ENCODE measurements at regions not wholly inside any gene's neighbourhood (a gene's known extent, or its start where the extent isn't known, plus 50 kb on each side); places are given as distances from the start of the nearest gene placed in this dataset.
"Not testable (repeated sequence)": the region's sequence is repeated elsewhere in the genome, so short reads cannot be mapped to it uniquely, and the experiment has no call there.

DNA sequence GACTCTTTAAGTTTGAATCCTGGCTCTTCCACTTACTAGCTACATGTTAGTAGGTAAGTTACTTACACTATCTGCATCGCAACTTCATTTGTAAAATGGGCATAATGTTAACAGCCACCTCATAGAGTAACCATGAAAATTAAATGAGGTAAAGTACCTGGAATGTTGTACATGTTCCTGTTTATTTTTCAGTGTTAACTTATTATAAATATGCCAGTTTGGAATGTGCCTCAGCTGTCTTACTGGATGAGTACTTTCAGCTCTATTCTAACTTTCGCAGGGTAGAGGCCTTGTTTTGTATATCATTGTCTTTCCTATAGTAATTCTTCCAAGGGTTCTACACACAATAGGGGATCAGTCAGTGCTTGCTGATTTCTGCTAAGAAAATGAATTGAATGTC lies 167.4 kb downstream of the DUSP10 start:
- DNase-seq (ENCODE audit: low read depth in 2 of 2) = no peak

DNA sequence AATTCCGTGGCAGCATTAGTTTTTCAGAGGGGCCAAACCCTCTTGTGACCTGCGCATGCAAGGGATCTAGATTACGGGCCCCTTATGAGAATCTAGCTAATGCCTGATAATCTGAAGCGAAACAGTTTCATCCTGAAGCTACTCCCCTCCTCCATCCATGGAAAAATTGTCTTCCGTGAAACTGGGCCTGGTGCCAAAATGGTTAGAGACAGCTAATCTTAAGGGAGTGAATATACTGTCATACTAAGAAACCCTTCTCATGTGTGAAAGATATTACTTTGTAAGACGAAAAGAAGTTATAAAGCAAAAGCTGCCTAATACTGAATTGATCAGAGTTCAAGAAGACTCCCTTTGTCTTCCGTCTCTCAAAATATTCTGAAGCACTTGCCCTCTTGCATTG lies 166.3 kb downstream of the DUSP10 start:
- no peak for DNase-seq (ENCODE audit: low read depth in 2 of 2)

DNA sequence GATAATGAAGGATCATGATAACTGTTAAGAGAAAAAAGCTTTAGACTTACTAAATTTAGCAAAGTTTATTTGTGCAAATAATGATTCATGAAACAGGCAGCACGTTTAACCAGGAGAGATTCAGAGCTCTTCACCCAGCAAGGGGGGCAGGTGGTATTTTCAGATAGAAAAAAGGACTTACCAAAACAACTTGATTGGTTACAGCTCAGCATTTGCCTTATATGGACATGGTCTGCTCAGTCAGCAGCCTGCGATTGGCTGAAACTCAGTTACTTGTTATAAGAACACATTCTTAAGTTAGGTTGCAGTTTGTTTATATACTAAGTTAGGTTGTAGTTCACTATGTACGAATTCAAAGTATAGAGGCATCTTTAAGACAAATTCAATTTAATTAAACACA lies 165.6 kb downstream of the DUSP10 start:
- DNase-seq (ENCODE audit: low read depth in 2 of 2) = no peak

DNA sequence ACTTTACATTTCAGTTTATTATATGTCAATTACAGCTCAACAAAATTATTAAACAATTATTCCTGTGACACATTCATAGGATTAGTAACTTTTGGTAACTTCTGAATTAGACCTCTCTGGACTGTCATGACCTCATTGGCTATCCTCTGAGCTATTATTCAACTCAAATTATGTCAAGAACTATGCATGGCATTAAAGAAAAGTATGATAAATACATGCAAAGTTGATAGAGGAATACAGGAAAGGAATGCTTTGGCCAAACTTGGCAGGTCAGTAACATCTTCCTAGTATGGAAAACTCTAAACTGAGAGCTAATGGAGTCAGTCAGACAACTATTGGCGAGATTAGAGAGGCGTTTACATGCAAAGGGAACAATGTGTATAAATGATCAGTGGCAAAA lies 158.4 kb downstream of the DUSP10 start:
- no peak for DNase-seq (ENCODE audit: low read depth in 2 of 2)

DNA sequence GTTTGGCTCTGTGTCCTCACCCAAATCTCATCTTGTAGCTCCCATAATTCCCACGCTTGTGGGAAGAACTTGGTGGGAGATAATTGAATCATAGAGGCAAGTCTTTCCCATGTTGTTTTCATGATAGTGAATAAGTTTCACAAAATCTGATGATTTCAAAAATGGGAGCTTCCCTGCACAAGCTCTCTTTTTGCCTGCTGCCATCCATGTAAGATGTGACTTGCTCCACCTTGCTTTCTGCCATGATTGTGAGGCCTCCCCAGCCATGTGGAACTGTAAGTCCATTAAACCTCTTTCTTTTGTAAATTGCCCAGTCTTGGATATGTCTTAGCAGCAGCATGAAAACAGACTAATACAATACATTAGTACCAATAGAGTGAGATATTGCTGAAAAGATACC lies 154.9 kb downstream of the DUSP10 start:
- DNase-seq (ENCODE audit: low read depth in 2 of 2) = not testable (repeated sequence)

DNA sequence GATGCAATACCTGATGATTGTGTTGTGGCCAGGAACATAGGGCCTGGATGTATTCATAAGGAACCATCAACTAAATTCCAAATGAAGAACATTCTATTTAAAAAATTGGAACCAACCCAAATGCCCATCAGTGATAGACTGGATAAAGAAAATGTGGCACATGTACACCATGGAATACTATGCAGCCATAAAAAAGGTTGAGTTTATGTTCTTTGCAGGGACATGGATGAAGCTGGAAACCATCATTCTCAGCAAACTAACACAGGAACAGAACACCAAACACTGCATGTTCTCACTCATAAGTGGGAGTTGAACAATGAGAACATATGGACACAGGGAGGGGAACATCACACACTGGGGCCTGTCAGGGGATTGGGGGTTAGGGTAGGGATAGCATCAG lies 150.6 kb downstream of the DUSP10 start:
- DNase-seq (ENCODE audit: low read depth in 2 of 2) = not testable (repeated sequence)

DNA sequence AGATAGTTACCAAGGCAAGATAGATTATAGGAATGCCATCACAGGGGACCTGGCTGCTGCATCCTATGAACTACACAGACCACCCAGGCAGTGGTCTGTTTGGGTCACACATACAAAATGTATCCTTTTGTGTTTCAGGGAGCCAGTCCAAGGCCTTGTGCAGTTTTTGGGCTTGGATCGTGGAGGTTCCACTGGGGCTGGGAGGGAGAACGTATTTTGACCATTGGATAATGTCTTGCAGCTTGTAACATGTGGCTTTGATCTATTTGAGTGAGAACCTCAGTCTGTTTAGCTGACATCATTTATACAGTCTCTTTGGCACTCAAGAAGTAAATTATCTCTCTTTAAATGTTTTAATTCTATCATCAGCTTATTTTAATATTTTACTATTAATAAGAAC lies 147.3 kb downstream of the DUSP10 start:
- DNase-seq (ENCODE audit: low read depth in 2 of 2) = no peak

DNA sequence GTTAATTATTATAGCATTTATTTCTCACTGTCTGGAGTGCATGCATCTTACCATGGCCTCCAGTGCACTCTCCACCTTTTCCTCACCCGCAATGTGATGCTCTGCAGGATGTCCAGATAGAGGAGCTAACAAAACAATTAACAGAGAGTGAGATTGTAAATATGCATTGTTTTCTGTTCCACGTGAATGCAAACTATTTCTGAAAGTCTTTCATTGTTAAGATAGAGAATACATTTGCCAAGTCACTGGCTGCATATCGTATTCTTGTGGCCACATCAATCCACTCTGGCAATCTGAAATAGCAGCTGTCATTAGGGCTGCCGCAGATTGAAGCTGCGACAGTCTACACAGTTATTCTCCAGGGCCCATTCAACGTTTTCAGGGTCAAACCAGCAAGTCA lies 143.8 kb downstream of the DUSP10 start:
- DNase-seq (ENCODE audit: low read depth in 2 of 2) = no peak

DNA sequence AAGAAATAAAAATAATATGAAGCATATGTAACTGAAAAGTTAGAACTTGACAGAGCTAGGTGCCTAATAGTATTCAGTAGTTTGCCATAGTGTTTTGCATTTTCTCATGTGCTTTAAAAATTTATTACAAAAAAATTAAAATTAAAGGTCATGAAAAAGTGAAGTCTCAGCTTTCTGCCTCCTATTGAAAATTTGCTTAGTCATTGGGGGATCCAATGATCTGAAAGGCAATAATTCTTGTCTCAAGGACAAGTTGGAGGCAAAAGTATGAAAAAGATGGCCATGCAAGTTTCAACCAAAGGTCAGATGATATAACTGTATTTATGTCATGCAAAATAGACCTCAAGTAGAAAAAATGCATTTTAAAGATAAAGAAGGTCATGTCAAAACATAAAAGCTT lies 140.7 kb downstream of the DUSP10 start:
- DNase-seq (ENCODE audit: low read depth in 2 of 2) = no peak

DNA sequence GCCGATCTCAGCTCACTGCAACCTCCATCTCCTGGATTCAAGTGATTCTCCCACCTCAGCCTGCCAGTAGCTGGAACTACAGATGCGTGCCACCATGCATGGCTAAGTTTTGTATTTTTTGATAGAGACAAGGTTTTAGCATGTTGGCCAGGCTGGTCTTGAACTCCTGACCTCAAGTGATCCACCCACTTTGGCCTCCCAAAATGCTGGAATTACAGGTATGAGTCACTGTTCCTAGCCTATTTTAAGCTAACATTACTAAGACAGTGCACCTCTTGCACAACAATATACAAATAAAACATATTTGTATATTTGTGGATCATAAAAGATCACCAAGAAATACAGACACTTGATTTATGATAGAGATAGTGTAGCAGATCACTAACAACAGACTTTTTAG lies 139.1 kb downstream of the DUSP10 start:
- DNase-seq (ENCODE audit: low read depth in 2 of 2) = no peak

DNA sequence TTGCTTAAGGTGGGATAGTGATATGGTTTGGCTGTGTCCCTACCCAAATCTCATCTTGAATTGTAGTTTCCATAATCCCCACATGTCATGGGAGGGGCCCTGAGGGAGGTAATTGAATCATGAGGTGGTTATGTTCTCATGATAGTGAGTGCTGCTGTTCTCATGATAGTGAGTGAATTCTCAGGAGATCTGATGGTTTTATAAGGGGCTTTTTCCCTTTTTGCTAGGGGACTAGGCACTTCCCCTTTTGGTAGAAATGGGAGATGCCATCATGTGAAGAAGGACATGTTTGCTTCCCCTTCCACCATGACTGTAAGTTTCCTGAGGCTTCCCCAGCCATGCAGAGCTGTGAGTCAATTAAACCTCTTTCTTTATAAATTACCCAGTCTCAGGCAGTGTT lies 137.5 kb downstream of the DUSP10 start:
- not testable (repeated sequence) for DNase-seq (ENCODE audit: low read depth in 2 of 2)

DNA sequence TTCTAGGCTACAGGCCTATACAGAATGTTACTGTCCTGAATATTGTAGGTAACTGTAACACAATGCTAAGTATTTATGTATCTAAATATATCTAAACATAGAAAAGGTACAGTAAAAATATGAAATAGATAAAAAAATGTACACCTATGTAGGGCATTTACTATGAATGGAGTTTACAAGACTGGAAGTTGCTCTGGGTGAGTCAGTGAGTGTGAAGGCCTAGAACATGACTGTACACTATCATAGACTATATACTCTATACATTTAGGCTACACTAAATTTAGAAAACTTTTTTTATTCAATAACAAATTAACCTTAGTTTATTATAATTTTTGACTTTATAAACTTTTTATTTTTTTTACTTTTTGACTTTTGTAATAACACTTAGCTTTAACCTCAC lies 136.9 kb downstream of the DUSP10 start:
- no peak for DNase-seq (ENCODE audit: low read depth in 2 of 2)

DNA sequence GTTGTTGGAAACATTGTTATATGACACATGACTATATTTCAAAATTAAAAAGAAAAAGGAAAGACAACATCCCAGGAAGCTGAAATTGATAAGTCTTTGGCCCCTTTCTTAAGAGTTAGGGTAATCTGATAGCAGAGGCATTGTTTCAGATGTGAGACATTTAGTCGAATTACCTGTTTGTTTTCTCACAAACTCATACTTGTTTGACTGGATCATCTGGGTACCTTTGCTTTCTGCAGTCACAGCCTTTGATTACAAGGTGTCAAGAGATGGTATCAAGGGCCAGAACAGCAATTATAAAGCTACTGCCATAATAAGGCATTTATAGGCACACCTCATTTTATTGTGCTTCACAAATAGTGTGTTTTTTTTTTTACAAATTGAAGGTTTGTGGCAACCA lies 136.3 kb downstream of the DUSP10 start:
- no peak for DNase-seq (ENCODE audit: low read depth in 2 of 2)

DNA sequence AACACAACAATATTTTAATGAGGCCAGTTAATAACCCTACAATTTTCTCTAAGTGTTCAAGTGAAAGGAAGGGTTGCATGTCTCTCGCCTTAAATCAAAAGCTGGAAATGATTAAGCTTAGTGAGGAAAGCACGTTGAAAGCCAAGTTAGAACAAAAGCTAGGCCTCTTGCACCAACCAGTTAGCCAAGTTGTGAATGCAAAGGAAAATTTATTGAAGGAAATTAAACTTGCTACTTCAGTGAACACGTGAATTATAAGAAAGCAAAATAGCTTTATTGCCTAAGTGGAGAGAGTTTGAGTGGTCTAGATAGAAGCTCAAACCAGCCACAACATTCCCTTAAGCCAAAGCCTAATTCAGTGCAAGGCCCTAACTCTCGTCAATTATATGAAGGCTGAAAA lies 135.6 kb downstream of the DUSP10 start:
- no peak for DNase-seq (ENCODE audit: low read depth in 2 of 2)

DNA sequence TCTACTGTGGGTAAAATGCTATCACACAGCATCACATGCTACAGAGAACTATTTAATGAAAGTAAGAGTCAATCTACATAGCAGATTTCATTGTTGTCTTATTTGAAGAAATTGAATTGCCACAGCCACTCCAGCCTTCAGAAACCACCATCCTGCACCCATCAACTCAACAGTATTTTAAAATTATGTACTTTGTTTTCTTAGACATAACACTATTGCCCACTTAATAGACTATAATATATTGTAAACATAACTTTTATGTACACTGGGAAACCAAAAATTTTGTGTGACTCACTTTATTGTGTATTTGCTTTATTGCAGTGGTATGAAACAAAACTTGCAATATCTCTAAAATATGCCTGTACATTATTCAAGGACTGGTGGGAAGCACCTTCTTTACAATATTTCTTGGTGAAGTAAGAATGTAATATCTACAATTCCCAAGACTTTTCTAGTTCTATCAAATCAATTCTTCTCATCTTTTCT lies 133.0 kb downstream of the DUSP10 start:
- DNase-seq (ENCODE audit: low read depth in 2 of 2) = no peak

DNA sequence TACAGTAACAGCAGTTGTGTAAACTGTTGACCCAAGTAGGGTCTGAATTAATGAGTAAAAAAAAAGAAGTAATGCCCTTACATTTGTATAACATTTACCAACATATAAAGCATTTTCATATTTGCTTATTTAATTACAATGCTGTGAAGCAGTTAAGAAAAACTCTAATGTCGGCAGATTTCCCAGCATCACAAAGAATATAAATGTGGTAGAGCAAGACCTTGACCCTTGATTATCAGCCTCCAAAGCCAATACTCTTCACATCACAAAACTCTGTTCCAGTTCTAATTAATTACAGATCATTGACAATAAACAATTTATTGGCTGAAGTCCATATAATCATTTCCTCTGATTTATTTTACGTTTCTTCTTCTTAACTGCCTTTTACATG lies 130.2 kb downstream of the DUSP10 start:
- DNase-seq (ENCODE audit: low read depth in 2 of 2) = no peak

DNA sequence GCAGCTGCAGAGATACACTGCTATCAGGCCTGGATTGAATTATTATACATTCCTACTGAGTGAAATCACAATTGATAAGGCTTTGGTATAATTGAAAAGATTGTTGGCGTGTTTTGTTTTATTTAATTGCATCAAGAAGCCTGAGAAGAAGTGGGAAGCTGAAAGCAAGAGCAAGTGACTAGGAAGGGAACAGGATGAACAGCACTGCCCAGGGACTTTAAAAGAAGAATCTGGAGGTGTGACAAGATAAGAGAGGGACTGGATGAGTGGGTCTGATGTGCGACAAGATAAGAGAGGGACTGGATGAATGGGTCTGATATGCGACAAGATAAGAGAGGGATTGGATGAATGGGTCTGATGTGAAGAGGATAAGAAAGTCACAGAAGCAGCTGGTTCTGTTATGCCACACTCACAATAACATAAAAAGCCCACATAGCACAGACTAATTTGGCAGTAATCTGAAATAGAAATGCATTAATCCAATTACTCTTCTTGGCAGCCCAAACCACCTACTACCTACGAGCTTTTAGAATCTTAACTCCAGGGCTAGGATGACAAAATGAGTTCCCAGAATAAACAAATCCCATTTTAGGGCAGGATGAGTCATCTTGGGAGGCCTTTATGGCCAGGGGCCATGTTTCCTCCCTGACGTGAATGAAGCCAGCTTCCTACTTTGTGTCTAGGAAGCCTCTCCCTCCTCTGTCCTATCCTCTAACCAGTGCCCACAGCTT lies 129.7 kb downstream of the DUSP10 start:
- DNase-seq (ENCODE audit: low read depth in 2 of 2) = no peak

DNA sequence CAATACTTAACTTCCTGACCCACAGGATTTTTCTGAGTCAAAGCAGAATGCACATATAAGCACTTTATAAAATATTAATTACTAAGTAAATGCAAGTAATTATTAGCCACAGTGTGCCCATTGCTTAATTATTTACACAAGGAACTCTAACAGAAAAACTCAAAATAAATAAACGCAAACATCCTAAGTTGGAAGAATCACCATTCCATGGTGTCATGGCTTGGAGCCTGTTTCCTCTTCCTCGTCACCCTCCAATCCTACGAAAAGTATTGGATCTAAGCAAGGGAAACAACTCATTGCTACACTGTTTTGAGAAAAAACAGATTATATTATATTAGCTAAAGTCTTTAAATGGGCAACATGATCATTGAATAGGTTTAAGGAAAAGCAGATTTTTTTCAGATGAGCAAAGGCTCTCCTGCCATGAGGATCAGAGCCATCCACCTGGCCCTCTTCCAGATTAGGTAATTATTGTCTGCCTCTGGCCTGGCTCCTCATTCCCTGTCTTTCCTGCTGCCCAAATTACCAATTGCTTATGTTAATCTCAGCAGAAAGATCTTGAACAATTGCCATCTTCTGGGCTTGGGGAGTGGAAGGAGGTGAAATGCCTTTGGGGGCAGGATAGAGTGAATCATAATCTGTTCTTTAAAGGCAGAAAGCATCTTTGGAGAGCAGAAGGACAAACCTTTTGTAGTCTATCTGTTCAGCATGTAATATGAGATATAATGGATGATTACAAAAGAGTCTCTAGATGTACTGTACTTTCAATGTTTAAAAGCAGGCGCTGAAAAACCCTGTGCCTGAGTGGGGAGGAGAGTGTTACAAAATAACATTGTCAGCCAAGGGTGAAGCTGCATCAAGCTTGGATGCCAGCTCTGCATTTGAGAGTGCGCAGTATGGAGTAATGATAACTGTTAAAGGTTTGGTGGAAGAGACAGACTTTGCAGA lies 121.2 kb downstream of the DUSP10 start:
- no peak for DNase-seq (ENCODE audit: low read depth in 2 of 2)

DNA sequence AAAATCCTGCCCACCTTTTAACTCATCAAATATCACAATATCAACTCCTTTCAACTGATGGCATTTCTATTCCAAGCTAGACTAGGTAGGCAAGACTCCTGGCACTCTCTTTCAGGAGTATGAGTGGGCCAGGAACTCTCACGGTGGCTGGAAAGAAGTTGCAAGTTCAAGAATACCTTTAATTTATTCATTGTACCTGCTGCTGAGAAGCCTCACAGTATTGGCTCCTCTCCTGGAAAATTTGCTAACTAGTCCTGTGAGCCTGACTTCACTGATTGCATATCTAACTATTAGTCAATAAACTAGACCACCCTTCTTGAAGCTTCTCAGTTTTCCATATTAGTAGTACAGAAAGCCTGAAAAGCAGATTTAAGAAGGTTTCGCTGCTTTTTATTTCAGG lies 120.2 kb downstream of the DUSP10 start:
- no peak for DNase-seq (ENCODE audit: low read depth in 2 of 2)

DNA sequence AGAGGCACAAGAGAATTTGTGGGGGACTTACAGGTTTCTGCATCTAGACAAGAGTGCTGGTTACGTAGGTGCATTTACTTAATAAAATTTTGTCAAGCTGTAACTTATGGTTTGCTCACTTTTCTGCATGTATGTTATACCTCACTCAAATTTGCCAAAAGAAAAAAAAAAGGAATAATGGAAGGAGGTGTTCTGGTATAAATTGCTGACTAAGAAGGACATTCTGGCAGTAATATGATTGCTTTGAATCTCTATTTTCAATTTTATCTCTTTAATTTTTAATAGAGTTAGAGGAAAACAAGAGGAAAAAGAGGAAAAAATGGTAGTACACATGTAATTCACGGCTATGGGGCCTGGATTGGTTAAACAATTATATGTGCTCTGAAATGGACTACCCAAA lies 119.5 kb downstream of the DUSP10 start:
- no peak for DNase-seq (ENCODE audit: low read depth in 2 of 2)

DNA sequence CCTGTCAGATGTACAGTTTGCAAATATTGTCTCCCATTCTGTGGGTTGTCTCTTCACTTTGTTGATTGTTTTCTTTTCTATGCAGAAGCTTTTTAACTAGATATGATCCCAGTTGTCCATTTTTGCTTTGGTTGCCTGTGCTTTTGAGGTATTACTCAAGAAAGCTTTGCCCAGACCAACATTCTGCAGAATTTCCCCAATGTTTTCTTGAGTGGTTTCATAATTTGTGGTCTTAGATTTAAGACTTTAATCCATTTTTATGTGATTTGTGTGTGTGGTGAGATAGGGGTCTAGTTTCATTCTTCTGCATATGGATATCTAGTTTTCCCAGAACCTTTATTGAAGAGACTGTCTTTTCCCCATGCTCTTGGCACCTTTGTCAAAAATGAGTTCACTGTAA lies 116.9 kb downstream of the DUSP10 start:
- no peak for DNase-seq (ENCODE audit: low read depth in 2 of 2)

DNA sequence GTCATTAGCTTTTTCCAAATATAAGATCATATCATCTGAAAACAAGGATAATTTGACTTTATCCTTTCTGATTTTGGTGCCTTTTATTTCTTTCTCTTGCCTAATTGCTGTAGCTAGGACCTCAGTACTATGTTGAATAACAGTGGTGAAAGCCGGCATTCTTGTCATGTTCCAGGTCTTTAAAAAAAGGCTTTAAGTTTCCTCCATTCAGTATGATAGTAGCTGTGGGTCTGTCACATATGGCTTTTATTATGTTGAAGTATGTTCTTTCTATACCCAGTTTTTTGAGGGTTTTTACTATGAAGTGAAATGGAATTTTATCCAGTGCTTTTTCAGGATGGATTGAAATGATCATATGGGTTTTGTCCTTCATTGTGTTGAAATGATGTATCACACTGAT lies 115.8 kb downstream of the DUSP10 start:
- no peak for DNase-seq (ENCODE audit: low read depth in 2 of 2)

DNA sequence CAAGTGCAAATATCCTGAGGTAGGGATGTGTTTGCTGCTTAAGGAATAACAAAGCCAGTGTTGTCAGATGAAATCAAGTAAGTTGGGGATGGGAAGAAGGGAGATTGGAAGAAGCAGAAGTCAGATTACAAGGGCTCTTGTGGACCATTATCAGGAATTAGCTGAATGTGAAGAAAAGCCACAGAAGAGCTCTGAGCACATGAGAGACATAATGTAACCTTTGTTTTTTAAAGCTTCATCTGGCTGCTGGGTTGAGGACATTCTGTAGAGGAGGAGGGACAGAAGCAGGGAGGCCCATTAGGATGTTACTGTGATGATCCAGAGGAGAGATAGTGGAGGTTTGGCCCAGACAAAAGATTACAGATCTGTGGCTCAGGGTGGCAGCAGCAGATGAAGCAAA lies 111.7 kb downstream of the DUSP10 start:
- no peak for DNase-seq (ENCODE audit: low read depth in 2 of 2)
